ENCODE measurements at regions not wholly inside any gene's neighbourhood (a gene's known extent, or its start where the extent isn't known, plus 50 kb on each side); places are given as distances from the start of the nearest gene placed in this dataset.
"Not testable (repeated sequence)": the region's sequence is repeated elsewhere in the genome, so short reads cannot be mapped to it uniquely, and the experiment has no call there.

- no peak for DNase-seq
These were observed 286.9 kb upstream of the MGMT start for GRCh38 chr10:129179972-129180678.

DNA sequence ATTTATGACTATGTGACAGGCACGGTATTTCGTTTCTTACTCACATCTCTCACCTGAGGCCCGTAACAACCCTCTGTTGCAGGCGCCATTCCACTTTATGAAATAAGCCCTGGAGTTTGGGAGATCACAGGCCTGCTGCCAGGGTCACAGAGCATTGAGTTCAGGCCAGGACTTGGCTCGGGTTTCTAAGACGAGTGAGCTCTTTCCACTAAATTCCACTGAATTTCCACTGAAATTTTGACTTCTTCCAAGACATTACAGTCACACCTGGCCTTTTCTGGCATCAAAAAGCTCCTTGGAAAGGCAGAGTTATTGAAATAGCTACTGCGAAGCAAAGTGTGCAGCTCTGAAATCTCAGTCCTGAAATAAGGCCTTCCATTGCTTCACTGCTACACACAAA is 282.8 kb upstream of the MGMT start:
- no peak for DNase-seq

DNA sequence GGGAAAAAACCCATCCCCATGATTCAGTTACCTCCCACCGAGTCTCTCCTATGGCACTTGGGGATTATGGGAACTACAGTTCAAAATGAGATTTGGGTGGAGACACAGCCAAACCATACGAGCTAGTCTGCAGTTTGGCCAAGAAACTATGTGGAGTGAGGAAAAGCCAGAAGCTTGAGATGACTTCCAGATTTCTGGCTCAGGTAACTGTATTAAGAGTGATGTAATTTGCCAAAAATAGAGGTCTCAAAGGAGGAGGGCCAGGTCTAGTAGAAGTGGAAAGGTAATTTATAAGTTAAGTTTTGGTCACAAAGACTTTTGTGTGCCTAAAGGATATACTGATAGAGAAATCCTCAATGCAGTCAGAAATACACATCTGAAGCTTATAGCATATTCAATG is 279.7 kb upstream of the MGMT start:
- DNase-seq, result no peak

DNA sequence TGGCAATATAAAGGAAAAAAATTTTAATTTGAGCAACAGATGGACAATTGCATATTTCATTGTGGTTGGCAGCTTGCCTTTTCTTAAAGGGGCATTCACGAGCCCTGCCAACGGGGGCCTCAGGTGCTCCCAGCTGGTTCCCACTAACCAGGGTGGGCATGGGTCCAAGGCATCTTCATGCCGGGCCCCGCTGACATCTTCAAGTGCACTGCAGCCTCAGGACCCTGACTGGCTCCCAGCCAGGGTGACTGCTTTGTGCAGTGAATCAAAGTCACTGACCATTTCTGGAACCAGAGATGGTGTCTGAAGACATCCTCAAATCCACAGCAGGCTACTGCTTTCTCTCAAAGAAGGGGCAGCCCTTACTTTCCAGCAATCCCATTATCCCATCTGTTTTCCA is 275.2 kb upstream of the MGMT start:
- no peak for DNase-seq

- no peak for DNase-seq
These were observed 274.5 kb upstream of the MGMT start for GRCh38 chr10:129192344-129193128.

- no peak for DNase-seq
These were observed 273.9 kb upstream of the MGMT start for GRCh38 chr10:129193148-129193547.

DNA sequence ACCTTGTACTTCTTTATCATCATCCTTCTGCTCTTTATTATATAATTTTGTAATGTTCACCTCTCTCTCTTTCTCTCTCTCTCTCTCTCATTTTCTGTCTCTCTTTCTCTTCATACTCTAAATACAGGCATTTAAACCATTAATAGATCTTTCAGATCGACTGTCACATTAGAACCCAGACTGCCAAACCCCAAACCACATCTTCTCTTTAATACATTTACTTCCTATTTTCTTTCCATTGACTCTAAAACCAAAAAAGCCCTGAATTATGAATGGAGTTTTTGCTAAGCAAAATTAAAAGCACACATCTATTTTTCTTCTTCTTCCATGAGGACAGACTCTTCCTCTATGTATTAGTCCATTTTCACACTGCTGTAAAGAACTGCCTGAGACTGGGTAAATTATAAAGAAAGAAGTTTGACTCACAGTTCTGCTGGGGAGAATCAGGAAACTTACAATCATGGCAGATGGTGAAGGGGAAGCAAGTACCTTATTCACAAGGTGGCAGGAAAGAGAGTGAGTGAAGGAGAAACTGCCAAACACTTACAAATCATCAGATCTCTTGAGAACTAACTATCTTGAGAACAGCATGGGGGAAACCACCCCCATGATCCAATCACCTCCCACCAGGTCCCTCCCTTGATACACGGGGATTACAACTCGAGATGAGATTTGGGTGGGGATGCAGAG is 272.7 kb upstream of the MGMT start:
- DNase-seq, result no peak

DNA sequence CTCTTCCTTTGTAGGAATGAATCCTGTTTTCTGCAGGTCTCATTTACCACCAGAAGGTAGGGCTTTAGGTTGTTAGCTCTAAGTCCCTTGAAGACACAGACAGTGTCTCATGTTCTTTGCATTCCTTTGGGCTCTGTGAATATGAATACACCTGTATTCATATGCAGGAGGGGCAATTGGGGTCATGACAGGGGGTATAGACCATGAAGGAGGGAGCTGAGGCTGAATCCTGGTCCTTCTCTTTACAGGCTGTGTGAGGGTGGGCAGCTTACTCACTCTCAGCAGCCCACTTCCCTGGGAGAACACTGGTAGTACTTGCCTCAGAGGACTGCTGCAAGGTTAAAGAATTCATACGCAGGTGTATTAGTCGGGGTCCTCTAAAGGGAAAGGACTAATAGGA is 267.2 kb upstream of the MGMT start:
- DNase-seq, result no peak

DNA sequence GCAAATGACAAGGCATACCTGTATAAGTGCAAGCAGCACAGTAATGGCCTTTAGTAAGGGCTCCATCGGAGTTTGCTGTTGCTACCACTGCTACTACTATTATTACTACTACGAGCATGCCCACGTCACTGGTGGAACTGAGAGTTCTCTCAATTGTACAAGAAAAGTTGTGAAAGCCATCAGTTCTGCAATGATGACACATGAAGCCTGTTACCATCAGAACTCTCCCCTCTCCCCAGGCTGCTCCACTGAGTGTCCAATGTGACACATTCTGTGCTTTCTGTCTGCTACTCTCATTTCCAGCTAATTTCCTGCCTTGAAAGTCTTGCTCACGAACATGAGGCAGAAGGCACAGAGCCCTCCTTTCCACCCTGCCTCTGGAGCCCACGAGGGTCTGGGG is 263.2 kb upstream of the MGMT start:
- no peak for DNase-seq

GRCh38 chr10:129207297-129207696 is 259.7 kb upstream of the MGMT start:
- no peak for DNase-seq

DNA sequence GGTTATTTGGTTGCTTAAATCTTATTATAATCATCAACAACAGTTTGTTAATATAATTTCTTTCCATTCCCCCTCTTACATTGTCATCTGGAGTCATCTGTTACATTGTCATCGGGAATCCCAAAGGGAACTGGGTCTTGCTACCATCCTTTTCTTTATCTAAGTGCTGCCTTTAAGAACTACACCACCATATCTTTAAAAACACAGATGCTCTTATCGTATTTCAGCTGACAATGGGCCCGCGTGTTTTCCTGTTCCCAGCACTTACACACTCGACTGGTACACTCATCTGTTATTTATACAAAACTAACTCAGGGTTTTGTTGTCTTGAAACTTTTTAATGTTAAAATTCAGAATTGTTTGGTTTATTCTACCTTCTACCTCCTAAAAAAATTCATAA is 256.2 kb upstream of the MGMT start:
- no peak for DNase-seq

DNA sequence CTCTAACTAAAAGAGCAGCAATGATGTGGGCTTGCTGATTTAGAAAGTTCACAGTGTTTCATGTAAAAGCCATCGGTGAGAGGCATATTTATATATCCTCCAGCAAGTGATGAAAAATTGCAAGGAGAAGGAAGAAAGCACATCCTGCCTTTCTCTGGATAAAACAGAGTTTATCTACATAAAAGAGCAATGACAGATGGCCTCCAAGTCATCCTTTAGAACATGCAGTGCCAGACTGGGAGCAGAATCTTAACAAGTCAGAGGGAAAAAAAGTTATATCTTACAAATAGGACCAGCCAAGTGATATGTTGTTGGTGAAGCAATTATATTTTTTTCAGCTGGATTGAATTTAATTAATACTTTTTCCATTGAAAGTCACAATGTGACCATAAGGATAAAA is 253.8 kb upstream of the MGMT start:
- no peak for DNase-seq

DNA sequence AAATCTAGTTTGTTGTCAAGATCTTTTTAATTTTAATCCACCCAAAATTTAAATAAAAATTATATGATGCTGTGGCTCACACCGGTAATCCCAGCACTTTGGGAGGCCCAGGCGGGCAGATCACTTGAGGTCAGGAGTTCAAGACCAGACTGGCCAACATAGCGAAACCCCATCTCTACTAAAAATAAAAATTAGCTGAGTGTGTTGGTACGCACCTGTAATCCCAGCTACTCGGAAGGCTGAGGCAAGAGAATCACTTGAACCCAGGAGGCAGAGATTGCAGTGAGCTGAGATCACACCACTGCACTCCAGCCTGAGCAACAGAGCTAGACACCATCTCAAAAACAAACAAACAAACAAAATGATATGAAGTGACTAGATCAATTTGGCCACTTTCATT is 253.0 kb upstream of the MGMT start:
- not testable (repeated sequence) for DNase-seq

- DNase-seq, result no peak
These were observed 247.7 kb upstream of the MGMT start for GRCh38 chr10:129219364-129219763.

DNA sequence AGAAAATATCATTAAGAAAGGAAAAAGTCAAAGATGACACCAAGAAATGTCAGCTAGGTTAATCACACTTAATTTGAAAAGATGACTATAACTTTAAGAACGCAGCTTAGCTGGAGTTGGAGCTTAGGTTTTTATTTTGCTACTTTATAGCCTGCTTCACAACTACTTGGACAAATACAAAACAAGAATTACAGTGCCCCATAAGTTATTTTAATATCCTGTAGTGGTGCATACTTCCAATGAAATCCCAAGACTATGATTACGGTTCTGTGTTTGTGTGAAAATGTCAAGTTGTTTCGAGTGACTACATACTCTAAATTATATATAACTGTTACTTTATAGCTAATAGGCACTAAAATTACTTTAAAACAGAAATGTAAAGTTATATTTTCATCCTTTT is 244.6 kb upstream of the MGMT start:
- DNase-seq, result no peak

DNA sequence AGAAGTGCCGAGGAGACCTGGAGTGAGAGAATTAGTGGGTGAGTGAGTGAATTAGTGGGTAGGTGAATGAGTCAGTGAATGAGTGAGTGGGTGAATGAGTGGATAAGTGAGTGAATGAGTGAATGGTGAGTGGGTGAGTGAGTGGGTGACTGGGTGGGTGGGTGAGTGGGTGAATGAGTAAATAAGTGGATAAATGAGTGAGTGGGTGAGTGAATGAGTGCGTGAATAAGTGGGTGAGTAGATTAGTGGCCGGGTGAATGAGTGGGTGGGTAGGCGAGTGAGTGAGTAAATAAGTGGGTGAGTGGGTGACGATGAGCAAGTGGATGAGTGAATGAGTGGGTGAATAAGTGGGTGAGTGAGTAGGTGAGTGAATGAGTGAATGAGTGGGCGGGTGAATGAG is 243.7 kb upstream of the MGMT start:
- DNase-seq, result no peak

DNA sequence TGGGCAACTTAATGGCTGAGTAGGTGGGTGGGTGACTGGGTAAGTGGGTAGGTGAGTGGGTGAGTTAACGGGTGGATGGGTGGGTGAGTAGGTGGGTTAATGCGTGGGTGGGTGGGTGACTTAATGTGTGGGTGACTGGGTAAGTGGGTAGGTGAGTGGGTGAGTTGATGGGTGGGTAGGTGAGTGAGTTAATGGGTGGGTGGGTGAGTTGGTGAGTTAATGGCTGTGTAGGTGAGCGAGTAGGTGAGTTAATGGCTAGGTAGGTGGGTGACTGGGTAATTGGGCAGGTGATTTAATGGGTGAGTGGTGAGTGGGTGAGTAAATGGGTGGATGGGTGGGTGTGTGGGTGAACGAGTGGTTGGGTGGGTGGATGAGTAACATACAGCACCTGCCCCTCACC is 243.0 kb upstream of the MGMT start:
- DNase-seq, result no peak

- no peak for DNase-seq
These were observed 235.2 kb upstream of the MGMT start for GRCh38 chr10:129231821-129232220.

- no peak for DNase-seq
These were observed 233.5 kb upstream of the MGMT start for GRCh38 chr10:129233351-129234148.

DNA sequence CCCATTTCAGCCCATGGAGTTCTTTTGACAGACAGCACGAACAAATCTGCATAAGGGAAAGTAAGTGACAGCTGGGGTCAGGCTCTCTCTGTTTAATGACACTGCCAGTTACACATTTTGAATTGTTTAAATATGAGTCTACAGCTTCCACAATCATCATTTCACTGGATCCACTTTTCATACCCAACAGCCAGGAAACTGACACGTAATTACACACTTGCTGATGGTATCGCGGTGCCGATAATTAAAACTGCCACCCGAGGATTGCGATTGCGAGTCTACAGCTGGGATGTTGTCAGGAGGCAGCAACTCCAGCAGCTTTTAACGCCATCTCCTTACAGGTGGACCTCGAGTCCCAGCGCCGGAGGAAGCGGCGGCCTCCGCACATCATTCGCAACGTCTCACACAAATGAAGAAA is 230.8 kb upstream of the MGMT start:
- DNase-seq, result no peak

- no peak for DNase-seq
These were observed 225.6 kb upstream of the MGMT start for GRCh38 chr10:129241461-129241860.

DNA sequence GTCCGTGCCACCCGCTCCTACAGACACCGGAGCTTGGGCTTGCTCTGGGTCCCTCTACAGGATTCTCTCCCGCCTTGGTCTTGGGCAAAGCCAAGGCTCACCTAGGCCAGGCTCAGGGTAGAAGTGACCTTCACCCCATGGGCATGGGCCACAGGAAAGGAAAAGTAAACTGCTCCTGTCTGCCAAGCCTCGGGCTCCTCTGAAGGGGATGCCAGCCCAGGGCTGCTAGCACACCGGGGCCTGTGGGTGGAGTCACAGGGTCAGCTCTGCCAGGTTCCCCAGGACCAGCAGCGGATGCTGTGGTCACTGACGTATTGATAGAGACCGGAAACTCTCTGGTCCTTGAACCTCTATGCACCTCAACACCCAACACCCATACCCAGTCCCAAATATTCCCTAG is 222.7 kb upstream of the MGMT start:
- no peak for DNase-seq

- no peak for DNase-seq
These were observed 222.3 kb upstream of the MGMT start for GRCh38 chr10:129244757-129245156.
